ENCODE measurements at regions not wholly inside any gene's neighbourhood (a gene's known extent, or its start where the extent isn't known, plus 50 kb on each side); places are given as distances from the start of the nearest gene placed in this dataset.

GRCh38 chr9:78510035-78510434 is 213.1 kb downstream of the PSAT1 start:
- no peak for DNase-seq (ENCODE audit: low read depth)
- no peak overlapping the region for H3K4me3 ChIP-seq (replicated peaks; ENCODE audit: low read depth, low read length)
- TF ChIP-seq, protein P1, sequence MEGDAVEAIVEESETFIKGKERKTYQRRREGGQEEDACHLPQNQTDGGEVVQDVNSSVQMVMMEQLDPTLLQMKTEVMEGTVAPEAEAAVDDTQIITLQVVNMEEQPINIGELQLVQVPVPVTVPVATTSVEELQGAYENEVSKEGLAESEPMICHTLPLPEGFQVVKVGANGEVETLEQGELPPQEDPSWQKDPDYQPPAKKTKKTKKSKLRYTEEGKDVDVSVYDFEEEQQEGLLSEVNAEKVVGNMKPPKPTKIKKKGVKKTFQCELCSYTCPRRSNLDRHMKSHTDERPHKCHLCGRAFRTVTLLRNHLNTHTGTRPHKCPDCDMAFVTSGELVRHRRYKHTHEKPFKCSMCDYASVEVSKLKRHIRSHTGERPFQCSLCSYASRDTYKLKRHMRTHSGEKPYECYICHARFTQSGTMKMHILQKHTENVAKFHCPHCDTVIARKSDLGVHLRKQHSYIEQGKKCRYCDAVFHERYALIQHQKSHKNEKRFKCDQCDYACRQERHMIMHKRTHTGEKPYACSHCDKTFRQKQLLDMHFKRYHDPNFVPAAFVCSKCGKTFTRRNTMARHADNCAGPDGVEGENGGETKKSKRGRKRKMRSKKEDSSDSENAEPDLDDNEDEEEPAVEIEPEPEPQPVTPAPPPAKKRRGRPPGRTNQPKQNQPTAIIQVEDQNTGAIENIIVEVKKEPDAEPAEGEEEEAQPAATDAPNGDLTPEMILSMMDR (IDR thresholded peaks at IDR 0.05; ENCODE audit: low read length, missing control alignments), result no peak

- no peak overlapping the region for H3K4me3 ChIP-seq (replicated peaks; ENCODE audit: low read depth, low read length)
- TF ChIP-seq, protein P1 (IDR thresholded peaks at IDR 0.05; ENCODE audit: low read length, missing control alignments), result no peak
- no peak for DNase-seq (ENCODE audit: low read depth)
Measured at GRCh38 chr9:78515108-78515507, 218.2 kb downstream of the PSAT1 start.

- DNase-seq (ENCODE audit: low read depth), result no peak
- TF ChIP-seq, protein P1 (IDR thresholded peaks at IDR 0.05; ENCODE audit: low read length, missing control alignments), result no peak
- no peak overlapping the region for H3K4me3 ChIP-seq (replicated peaks; ENCODE audit: low read depth, low read length)
Measured at GRCh38 chr9:78519786-78520185, 222.9 kb downstream of the PSAT1 start.

DNA sequence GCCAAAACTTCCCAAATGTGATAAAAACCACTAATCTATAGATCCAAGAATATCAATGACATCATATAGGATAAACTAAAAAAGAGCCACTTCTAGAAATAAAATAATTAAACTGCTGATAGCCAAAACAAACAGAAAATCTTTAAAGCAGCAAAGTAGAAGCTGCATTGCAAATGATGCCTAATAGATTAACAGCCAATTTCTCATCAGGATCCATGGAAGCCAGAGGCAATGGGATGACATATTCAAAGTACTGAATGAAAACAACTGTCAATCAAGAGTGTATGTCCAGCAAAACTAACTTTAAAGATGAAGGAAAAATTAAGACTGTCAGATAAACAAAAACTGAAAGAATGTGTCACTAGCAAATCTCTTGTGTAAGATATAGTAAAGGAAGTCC is 224.8 kb downstream of the PSAT1 start:
- no peak for DNase-seq (ENCODE audit: low read depth)
- no peak overlapping the region for H3K4me3 ChIP-seq (replicated peaks; ENCODE audit: low read depth, low read length)
- TF ChIP-seq, protein P1 (IDR thresholded peaks at IDR 0.05; ENCODE audit: low read length, missing control alignments), result no peak

DNA sequence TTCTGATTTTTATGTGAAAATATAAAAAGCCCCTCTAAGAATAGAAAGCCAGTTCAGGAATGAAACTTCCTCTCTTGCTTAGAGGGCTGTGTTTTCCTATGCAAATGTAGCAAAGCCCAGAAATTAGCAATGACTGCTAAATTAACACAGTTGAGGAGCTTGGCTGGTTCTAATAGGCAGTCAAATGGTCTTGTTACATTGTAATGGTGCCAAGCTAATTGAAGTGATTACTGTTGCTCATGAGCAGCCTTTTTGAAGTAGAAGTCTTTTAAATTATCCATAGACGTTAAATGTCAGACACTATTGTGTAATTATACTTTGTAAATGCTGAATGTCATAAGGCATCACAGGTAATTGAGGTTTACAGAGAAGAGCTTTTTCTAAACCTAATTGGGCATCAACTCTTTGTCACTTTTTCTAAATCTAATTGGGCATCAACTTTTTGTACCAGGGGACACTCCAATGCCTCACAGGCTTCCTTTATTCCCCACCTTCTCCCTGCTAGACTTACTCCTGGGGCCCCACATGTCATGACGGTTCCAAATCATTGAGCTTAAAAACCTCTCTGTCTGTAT is 229.1 kb downstream of the PSAT1 start:
- TF ChIP-seq, protein P1 (IDR thresholded peaks at IDR 0.05; ENCODE audit: low read length, missing control alignments), result no peak
- DNase-seq (ENCODE audit: low read depth), result no peak
- H3K4me3 ChIP-seq (replicated peaks; ENCODE audit: low read depth, low read length), result no peak overlapping the region

DNA sequence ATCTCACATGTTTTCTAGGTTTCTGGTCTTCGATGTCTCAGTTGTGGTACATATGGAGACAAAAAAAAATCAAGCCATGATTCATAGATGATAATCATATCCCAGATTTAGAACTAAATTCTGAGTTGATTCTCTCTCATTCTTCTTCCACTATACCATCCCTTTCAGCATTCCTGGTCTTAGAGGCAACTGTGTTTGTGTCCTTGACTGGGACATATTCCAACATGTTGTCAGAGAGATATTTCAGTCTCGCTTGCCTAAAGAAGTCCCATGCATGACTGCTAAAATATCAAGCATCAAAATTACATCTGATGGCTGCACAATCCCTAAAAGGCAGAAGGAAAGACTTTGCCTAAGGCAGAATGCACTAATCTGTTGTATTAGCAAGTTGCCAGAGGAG is 236.6 kb downstream of the PSAT1 start:
- DNase-seq (ENCODE audit: low read depth), result no peak
- TF ChIP-seq, protein P1 (IDR thresholded peaks at IDR 0.05; ENCODE audit: low read length, missing control alignments), result no peak
- H3K4me3 ChIP-seq (replicated peaks; ENCODE audit: low read depth, low read length), result no peak overlapping the region

DNA sequence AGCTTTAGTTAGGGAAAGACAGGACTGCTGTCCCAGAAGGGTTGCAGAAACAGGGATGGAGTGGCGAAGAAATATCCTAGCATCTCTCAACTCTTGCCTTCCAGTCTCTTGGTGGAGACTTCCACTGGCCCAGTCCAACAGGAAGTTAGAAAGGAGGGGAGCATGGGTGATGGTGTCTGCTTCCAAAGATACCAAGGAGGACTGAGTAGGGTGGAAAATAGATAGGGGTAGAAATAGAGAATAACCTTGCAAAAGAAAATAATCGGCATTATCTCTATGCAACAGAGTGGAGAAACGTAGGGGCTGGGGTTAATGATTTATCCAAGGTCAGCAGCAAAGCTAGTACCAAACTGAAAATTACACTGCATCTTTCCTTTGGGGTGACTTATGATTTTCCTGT is 242.3 kb downstream of the PSAT1 start:
- no peak overlapping the region for H3K4me3 ChIP-seq (replicated peaks; ENCODE audit: low read depth, low read length)
- TF ChIP-seq, protein P1 (IDR thresholded peaks at IDR 0.05; ENCODE audit: low read length, missing control alignments), result no peak

More for the DNA sequence above, 242.3 kb downstream of the PSAT1 start:
- DNase-seq (ENCODE audit: low read depth), result no peak

Measured in fibroblast of pulmonary artery (primary cell).